Caco-2 (cell line): ENCODE measurements at regions not wholly inside any gene's neighbourhood (a gene's known extent, or its start where the extent isn't known, plus 50 kb on each side); places are given as distances from the start of the nearest gene placed in this dataset.
A peak's percentile ranks its signal among the peaks of the same experiment; 100 is the strongest.

Experiments used
- BruUV-seq: library from RNA; stranded (reverse); fragments of 400-500 nt; replicated peaks from 2 replicates; lab custom pipeline; 2021; lab: Mats Ljungman, UMichigan
- CTCF ChIA-PET: fragments of 300-600 bp; sonication (Branson Sonifier 250); formaldehyde crosslinking; loops from one replicate; lab custom pipeline; 2022; ENCODE audit warnings: antibody characterized with exemption; lab: Charles Lee
- POLR2A ChIA-PET: fragments of 300-600 bp; sonication (Branson Sonifier 250); formaldehyde crosslinking; loops from one replicate; lab custom pipeline; 2022; ENCODE audit warnings: antibody characterized with exemption; lab: Charles Lee
- DNase-seq, 2 experiments: peaks; one replicate each; pipeline versions ENCODE4 v3.0.0 to v3.0.0-alpha.2; 2020 to 2022
- H3K27me3 ChIP-seq: replicated peaks from 2 replicates; pipeline ENCODE4 v1.6.0; 2011; ENCODE audit warnings: low read length; ENCODE audit not compliant: control insufficient read depth, insufficient read depth
- H3K36me3 ChIP-seq: 2 replicates; pipeline ENCODE4 v1.5.1; 2011; ENCODE audit warnings: low read length; ENCODE audit not compliant: control insufficient read depth, insufficient read depth
- H3K4me1 ChIP-seq: fragments of 250-450 bp; sonication (Bioruptor Pico); 2 replicates; pipeline ENCODE4 v1.5.1; 2020; ENCODE audit warnings: mild to moderate bottlenecking
- H3K4me3 ChIP-seq: 2 replicates; pipeline ENCODE4 v1.5.1; 2011; ENCODE audit warnings: low read depth, mild to moderate bottlenecking, control low read depth, low read length
- H3K9me3 ChIP-seq: fragments of 250-450 bp; sonication (Bioruptor Pico); 2 replicates; pipeline ENCODE4 v1.5.1; 2020; ENCODE audit warnings: mild to moderate bottlenecking, moderate library complexity
- H3K27ac Mint-ChIP-seq: one replicate; pipeline ENCODE4 v1.8.0; 2022; ENCODE audit warnings: mixed read lengths; ENCODE audit not compliant: unreplicated experiment
- H3K27me3 Mint-ChIP-seq: one replicate; pipeline ENCODE4 v1.8.0; 2022; ENCODE audit warnings: mixed read lengths; ENCODE audit not compliant: insufficient read depth, unreplicated experiment
- H3K36me3 Mint-ChIP-seq: one replicate; pipeline ENCODE4 v1.8.0; 2022; ENCODE audit warnings: mild to moderate bottlenecking, mixed read lengths; ENCODE audit not compliant: insufficient read depth, unreplicated experiment
- H3K4me1 Mint-ChIP-seq: one replicate; pipeline ENCODE4 v1.8.0; 2022; ENCODE audit warnings: low read depth, mixed read lengths; ENCODE audit not compliant: unreplicated experiment
- H3K4me3 Mint-ChIP-seq: one replicate; pipeline ENCODE4 v1.8.0; 2022; ENCODE audit warnings: mild to moderate bottlenecking, moderate library complexity, mixed read lengths; ENCODE audit not compliant: unreplicated experiment
- H3K9me3 Mint-ChIP-seq: one replicate; pipeline ENCODE4 v1.8.0; 2022; ENCODE audit warnings: mixed read lengths; ENCODE audit not compliant: unreplicated experiment
- intact Hi-C: fragments of 100-400 bp; cut with micrococcal nuclease; formaldehyde crosslinking; loops from one replicate; pipeline ENCODE4 v1.10.0; 2022; ENCODE audit not compliant: unreplicated experiment
- TF ChIP-seq, protein P1 (sequence below), 2 experiments: fragments of 200-600 bp in 1 of 2; IDR thresholded peaks; 1 replicate in 1 of 2; 2 replicates in 1 of 2; pipeline versions ENCODE4 v1.5.1 to v1.8.0; 2011 to 2022; ENCODE audit warnings: antibody characterized with exemption in 1 of 2, control low read depth in 1 of 2, inconsistent platforms in 1 of 2, low read depth in 1 of 2, low read length in 1 of 2, mild to moderate bottlenecking in 1 of 2, moderate library complexity in 1 of 2; ENCODE audit not compliant: insufficient read depth in 1 of 2, severe bottlenecking in 1 of 2, unreplicated experiment in 1 of 2

DNA sequence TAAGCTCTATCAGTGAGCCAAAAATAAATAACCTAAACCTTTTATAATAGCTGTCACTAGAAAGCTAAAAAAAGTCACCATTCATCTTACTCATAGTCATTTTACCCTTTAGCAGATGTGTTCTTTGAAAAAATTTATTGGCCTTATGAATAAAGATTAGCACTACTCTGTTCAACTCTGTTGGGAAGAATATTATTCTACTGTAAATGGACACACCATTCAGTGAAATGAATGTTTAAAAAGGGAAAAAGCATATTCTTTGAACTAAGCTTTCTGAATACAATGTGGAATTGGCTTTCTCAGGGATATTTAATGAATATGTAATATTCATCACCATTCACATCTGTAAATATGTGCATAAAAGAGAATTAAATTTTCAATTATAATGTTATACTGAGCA, 422.0 kb downstream of the CBLN2 start:
- no peaks in the 10 kb centered on the region for H3K4me1 ChIP-seq
- H3K27me3 ChIP-seq: no peaks in the 10 kb centered on the region
- no peak for DNase-seq
- H3K27me3 Mint-ChIP-seq: peaks cover 2% of the 10 kb centered on the region
- no peak overlapping the region for H3K4me3 ChIP-seq
- H3K36me3 ChIP-seq: no peaks in the 10 kb centered on the region
- TF ChIP-seq, protein P1, sequence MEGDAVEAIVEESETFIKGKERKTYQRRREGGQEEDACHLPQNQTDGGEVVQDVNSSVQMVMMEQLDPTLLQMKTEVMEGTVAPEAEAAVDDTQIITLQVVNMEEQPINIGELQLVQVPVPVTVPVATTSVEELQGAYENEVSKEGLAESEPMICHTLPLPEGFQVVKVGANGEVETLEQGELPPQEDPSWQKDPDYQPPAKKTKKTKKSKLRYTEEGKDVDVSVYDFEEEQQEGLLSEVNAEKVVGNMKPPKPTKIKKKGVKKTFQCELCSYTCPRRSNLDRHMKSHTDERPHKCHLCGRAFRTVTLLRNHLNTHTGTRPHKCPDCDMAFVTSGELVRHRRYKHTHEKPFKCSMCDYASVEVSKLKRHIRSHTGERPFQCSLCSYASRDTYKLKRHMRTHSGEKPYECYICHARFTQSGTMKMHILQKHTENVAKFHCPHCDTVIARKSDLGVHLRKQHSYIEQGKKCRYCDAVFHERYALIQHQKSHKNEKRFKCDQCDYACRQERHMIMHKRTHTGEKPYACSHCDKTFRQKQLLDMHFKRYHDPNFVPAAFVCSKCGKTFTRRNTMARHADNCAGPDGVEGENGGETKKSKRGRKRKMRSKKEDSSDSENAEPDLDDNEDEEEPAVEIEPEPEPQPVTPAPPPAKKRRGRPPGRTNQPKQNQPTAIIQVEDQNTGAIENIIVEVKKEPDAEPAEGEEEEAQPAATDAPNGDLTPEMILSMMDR (IDR thresholded peaks at IDR 0.05; ENCODE audit: insufficient read depth in 1 of 2, low read depth in 1 of 2, low read length in 1 of 2, severe bottlenecking in 1 of 2, unreplicated experiment in 1 of 2): no peak
- intact Hi-C loops: loop anchor here (2.0 kb wide), 1 partner anchor 25 kb away; no protein-coding TSS in a partner anchor
- H3K4me3 Mint-ChIP-seq: no peak overlapping the region
- BruUV-seq: no TSS peak
- POLR2A ChIA-PET: no interaction called here
- no peaks in the 10 kb centered on the region for H3K36me3 Mint-ChIP-seq
- CTCF ChIA-PET: no interaction called here
- H3K4me1 Mint-ChIP-seq: no peaks in the 10 kb centered on the region
- H3K9me3 Mint-ChIP-seq: no peaks in the 10 kb centered on the region
- no peak overlapping the region for H3K27ac Mint-ChIP-seq
- no peaks in the 10 kb centered on the region for H3K9me3 ChIP-seq

DNA sequence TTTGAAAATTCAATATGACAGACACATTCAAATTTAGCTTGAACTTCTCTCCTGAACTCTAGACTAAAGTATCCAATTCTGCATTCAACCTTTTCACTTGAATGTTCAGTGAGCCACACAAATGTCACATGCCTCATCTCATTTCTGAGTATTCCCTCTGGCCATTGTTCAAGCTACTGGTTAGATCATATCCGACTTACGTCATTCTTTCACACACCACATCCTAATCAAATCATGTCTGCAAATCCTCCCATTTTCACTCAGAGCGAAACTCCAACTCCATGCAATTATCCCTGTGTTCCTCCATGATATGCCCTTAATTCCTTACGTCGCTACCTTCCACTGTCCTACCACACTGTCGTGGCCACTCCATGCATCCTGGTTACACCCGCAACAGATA, 425.1 kb downstream of the CBLN2 start:
- peaks cover 5% of the 10 kb centered on the region; the same call in 1 of the 2 replicates for H3K4me1 ChIP-seq
- TF ChIP-seq, protein P1 (IDR thresholded peaks at IDR 0.05; ENCODE audit: insufficient read depth in 1 of 2, low read depth in 1 of 2, low read length in 1 of 2, severe bottlenecking in 1 of 2, unreplicated experiment in 1 of 2): no peak
- no peak for DNase-seq
- peaks cover 2% of the 10 kb centered on the region for H3K27me3 Mint-ChIP-seq
- H3K9me3 ChIP-seq: no peaks in the 10 kb centered on the region
- H3K36me3 ChIP-seq: no peaks in the 10 kb centered on the region
- H3K36me3 Mint-ChIP-seq: no peaks in the 10 kb centered on the region
- ChIA-PET POLR2A (no interaction called here), CTCF (no interaction called here)
- H3K4me1 Mint-ChIP-seq: peaks cover 7% of the 10 kb centered on the region
- no TSS peak for BruUV-seq
- no peak overlapping the region for H3K4me3 Mint-ChIP-seq
- no peaks in the 10 kb centered on the region for H3K27me3 ChIP-seq
- H3K4me3 ChIP-seq: no peak overlapping the region
- intact Hi-C loops: no loop called here
- no peaks in the 10 kb centered on the region for H3K9me3 Mint-ChIP-seq
- H3K27ac Mint-ChIP-seq: no peak overlapping the region

DNA sequence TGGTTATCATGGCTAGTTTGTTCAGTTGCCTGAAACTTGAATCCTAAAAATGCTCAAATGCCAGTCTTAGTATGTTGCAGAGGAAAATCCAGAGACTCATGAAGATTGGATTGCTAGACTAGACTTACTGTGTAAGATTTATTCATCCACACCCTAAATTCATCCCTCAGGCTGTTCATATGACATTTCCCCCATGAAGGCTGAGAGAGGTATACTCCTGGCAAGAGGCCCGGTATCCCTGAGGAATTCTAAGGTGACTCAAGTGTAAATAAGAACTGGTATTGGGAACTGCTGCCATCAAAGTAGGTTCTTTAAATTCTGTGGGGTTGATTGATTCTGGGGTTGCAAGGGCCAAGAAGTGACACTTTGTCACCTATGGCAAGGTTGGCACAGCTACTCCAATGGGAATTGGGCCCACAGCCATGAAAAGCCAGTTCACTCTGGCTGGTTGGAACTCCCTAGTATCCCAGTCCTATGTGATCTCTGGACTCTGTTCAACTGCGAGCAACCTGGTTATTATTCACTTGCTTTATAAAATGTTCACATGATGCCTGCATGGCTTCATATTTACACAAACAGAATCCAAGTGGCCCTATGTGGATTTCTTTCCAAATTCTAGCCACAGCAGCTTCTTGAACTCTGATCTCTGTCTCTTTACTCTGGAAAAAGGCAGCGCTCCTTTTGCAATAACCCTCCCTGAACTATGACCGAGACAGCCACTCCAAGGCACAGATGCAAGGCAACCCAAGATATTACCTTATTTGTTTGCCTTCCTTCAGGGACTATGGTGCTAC, 429.1 kb downstream of the CBLN2 start:
- Mint-ChIP-seq H3K36me3 (no peaks in the 10 kb centered on the region), H3K4me3 (no peak overlapping the region), H3K4me1 (peaks cover 7% of the 10 kb centered on the region), H3K27me3 (no peaks in the 10 kb centered on the region), H3K9me3 (no peaks in the 10 kb centered on the region), H3K27ac (no peak overlapping the region)
- BruUV-seq: no TSS peak
- intact Hi-C loops: no loop called here
- H3K36me3 ChIP-seq: no peaks in the 10 kb centered on the region
- TF ChIP-seq, protein P1 (IDR thresholded peaks at IDR 0.05; ENCODE audit: insufficient read depth in 1 of 2, low read depth in 1 of 2, low read length in 1 of 2, severe bottlenecking in 1 of 2, unreplicated experiment in 1 of 2): no peak
- DNase-seq: peak; percentile 4 to 52
- POLR2A ChIA-PET: no interaction called here
- no peak overlapping the region for H3K4me3 ChIP-seq
- H3K9me3 ChIP-seq: no peaks in the 10 kb centered on the region
- H3K4me1 ChIP-seq: peaks cover 5% of the 10 kb centered on the region; the same call in 1 of the 2 replicates
- H3K27me3 ChIP-seq: no peaks in the 10 kb centered on the region
- CTCF ChIA-PET: no interaction called here
